Skeletal muscle tissue (tissue), 3 donors: ENCODE measurements at regions not wholly inside any gene's neighbourhood (a gene's known extent, or its start where the extent isn't known, plus 50 kb on each side); places are given as distances from the start of the nearest gene placed in this dataset.

Experiments
- H3K27ac ChIP-seq: one replicate; pipeline ENCODE4 v1.7.0; 2013; ENCODE audit warnings: mild to moderate bottlenecking, low read depth, low read length, inconsistent platforms
- H3K27me3 ChIP-seq, 3 donors: one replicate each; pipeline ENCODE4 v1.7.0; 2013; ENCODE audit warnings: low read length in 3 of 3; ENCODE audit not compliant: control insufficient read depth in 3 of 3, insufficient read depth in 3 of 3
- H3K36me3 ChIP-seq, 3 donors: one replicate each; pipeline ENCODE4 v1.7.0; 2013; ENCODE audit warnings: low read length in 3 of 3; ENCODE audit not compliant: control insufficient read depth in 3 of 3, insufficient read depth in 3 of 3
- H3K4me1 ChIP-seq, 3 donors: one replicate each; pipeline ENCODE4 v1.7.0; 2013; ENCODE audit warnings: low read length in 3 of 3, mild to moderate bottlenecking in 3 of 3; ENCODE audit not compliant: control insufficient read depth in 3 of 3, insufficient read depth in 3 of 3
- H3K4me3 ChIP-seq, 3 donors: one replicate each; pipeline ENCODE4 v1.7.0; 2013; ENCODE audit warnings: low read length in 3 of 3
- H3K9ac ChIP-seq, 3 donors: one replicate each; pipeline ENCODE4 v1.7.0; 2013; ENCODE audit warnings: low read length in 3 of 3, mild to moderate bottlenecking in 3 of 3, moderate library complexity in 2 of 3, low read depth in 1 of 3
- H3K9me3 ChIP-seq, 3 donors: one replicate each; pipeline ENCODE4 v1.7.0; 2013; ENCODE audit warnings: low read length in 3 of 3; ENCODE audit not compliant: control insufficient read depth in 3 of 3
- donor health status: Osteomylitis.

GRCh38 chr2:34570266-34570872 is 971.3 kb upstream of the FAM98A start:
- Histone ChIP-seq H3K27ac (no peak overlapping the region), H3K9ac (no peak overlapping the region), H3K9me3 (no peaks in the 10 kb centered on the region), H3K36me3 (no peaks in the 10 kb centered on the region), H3K4me1 (no peaks in the 10 kb centered on the region), H3K4me3 (no peak overlapping the region), H3K27me3 (no peaks in the 10 kb centered on the region)

DNA sequence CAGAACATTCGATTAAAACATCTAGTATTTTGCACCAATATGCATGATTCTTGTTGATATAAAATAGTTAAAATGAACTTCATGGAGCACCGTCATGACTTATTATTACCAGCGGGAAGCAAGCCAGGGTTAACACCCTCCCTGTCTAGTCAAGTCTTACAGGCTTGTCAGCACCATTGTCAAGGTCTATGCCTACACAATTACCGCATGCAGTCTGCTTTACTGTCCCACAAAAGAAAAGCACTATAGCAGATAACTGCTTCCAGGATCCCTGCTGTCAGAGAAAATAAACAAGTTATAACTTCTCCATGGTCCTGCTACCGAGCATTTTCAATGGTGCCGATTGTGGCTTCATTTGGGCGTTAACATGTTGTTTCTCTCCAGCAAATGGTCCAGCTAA is 968.0 kb upstream of the FAM98A start:
- Histone ChIP-seq H3K9ac (no peak overlapping the region), H3K27me3 (no peaks in the 10 kb centered on the region), H3K9me3 (no peaks in the 10 kb centered on the region), H3K4me1 (no peaks in the 10 kb centered on the region), H3K4me3 (no peak overlapping the region), H3K36me3 (no peaks in the 10 kb centered on the region), H3K27ac (no peak overlapping the region)

DNA sequence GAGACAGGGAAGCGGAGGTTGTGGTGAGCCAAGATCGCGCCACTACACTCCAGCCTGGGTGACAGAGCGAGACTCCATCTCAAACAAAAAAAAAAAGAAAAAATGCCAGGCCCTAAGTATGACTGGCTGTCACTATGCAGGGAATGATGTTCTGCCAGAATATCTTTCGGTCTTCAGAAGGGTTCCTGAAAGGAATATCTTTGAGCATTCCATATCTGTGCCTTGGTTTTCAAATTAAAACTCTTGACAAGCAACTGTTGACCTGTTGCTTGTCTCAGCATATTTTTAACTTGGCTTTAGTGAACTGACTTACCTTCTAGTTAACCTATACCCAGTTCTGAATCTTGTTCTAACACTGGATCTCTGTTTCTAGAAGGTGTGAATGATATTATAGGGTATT is 953.2 kb upstream of the FAM98A start:
- H3K4me1 ChIP-seq: no peaks in the 10 kb centered on the region
- H3K27me3 ChIP-seq: no peaks in the 10 kb centered on the region
- peaks cover 0 to 3% (median 0%) of the 10 kb centered on the region in 3 donors for H3K9me3 ChIP-seq
- H3K27ac ChIP-seq: no peak overlapping the region
- no peak overlapping the region for H3K4me3 ChIP-seq
- H3K36me3 ChIP-seq: no peaks in the 10 kb centered on the region
- no peak overlapping the region for H3K9ac ChIP-seq

DNA sequence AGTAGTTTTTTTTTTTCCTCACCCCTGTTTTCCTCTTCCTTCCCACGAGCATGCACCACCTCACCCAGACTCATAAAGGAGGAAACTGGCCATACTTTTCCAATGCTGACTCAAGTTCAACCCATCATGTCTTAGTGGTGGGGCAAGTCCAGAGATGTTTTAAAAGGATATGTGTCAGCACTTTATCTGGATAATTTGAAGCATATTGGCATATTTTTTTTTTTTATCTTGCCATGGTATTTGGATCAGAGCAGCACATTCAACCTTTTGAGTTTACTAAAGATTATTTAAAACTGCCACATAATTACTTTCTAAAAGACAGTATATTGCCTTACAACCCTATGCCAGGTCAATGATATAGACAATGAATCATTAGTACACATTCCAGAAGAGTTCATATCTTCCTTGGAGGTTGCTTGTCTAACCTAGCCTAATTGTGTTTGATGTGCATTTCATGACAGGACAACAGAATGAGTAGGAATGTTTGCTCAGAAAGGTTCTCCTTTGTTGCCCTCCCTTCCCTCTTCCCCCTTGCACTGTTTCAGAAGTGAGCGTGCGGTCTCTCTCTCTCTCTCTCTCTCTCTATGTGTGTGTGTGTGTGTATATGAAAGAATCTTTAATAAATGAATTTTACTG is 950.7 kb upstream of the FAM98A start:
- H3K4me1 ChIP-seq: no peaks in the 10 kb centered on the region
- peaks cover 0 to 3% (median 0%) of the 10 kb centered on the region in 3 donors for H3K9me3 ChIP-seq
- H3K36me3 ChIP-seq: no peaks in the 10 kb centered on the region
- no peaks in the 10 kb centered on the region for H3K27me3 ChIP-seq
- no peak overlapping the region for H3K4me3 ChIP-seq
- no peak overlapping the region for H3K27ac ChIP-seq
- no peak overlapping the region for H3K9ac ChIP-seq

DNA sequence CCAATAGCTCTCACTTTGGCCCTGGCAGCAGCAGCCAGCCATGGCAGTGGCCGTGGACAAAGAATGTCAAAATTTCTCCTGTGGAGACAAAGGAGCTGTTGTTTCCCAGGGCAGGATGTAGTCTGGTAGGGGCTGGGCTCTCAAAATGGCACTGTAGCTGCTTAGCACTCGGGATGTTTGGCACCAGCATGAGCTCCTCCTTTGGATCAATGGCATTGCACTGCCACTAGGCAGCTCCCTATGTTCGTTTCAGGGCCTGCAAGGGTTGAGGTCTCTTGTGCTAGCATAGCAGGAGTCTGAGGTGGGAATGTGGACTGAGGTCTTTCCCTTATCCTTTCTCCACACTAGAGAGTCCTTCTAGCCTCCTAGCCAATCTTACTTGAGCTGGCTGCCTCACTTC is 948.8 kb upstream of the FAM98A start:
- Histone ChIP-seq H3K9ac (no peak overlapping the region), H3K4me3 (no peak overlapping the region), H3K9me3 (peaks cover 0 to 3% (median 0%) of the 10 kb centered on the region in 3 donors), H3K36me3 (no peaks in the 10 kb centered on the region), H3K4me1 (no peaks in the 10 kb centered on the region), H3K27ac (no peak overlapping the region), H3K27me3 (no peaks in the 10 kb centered on the region)

DNA sequence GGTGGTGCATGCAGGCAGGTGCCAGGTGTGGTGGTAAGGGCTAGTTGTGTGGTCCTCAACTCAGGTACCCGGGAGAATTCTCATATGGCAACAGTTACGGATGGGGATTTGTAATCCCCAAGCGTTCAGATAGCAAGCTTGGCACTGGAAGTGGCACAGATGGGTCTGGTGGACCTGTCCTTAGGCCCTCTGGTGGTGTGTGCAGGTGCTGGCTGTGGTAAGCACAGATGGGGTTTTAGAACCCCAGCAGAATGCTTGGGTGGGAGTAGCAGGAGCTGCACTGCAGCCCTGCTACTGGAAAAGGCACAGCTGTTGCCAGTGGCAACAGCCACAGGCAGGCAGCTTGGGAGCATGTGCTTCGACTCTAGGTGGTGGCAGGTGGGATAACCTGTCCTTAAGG is 948.2 kb upstream of the FAM98A start:
- Histone ChIP-seq H3K4me3 (no peak overlapping the region), H3K27ac (no peak overlapping the region), H3K9ac (no peak overlapping the region), H3K27me3 (no peaks in the 10 kb centered on the region), H3K9me3 (peaks cover 0 to 3% (median 0%) of the 10 kb centered on the region in 3 donors), H3K36me3 (no peaks in the 10 kb centered on the region), H3K4me1 (no peaks in the 10 kb centered on the region)

DNA sequence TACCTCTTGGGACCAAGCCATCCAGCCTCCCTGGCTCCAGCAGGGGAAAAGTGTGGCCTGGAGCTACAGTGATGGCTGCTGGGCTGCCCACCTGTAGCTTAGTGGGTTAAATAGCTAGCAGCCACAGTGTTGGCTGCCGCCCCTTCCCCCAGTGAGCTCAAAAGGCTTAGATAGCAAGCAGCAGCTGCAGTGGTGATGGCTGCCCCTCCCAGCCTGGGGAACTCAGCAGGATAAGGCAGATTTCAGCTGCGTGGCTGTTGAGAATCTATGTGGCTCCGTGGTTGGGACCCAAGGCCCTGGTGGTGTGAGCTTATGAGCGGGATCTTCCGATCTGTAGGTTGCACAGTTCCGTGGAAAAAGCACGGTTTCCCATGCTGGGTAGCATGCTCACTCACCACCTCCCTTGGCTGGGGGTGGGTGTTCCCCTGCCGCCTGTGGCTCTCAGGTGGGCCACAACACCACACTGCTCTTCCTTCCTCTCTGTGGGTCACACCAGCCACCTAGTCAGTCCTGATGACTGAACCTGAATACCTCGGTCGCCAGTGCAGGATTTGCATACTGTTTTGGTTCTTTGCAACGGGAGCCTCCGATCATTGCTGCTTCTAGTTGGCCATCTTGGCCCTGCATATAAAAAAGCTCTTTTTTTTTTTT is 946.5 kb upstream of the FAM98A start:
- H3K4me3 ChIP-seq: no peak overlapping the region
- H3K9ac ChIP-seq: no peak overlapping the region
- no peaks in the 10 kb centered on the region for H3K4me1 ChIP-seq
- peaks cover 0 to 3% (median 0%) of the 10 kb centered on the region in 3 donors for H3K9me3 ChIP-seq
- H3K36me3 ChIP-seq: no peaks in the 10 kb centered on the region
- no peak overlapping the region for H3K27ac ChIP-seq
- no peaks in the 10 kb centered on the region for H3K27me3 ChIP-seq

GRCh38 chr2:34534761-34535160 is 935.7 kb upstream of the FAM98A start:
- no peak overlapping the region for H3K27ac ChIP-seq
- no peaks in the 10 kb centered on the region for H3K27me3 ChIP-seq
- H3K4me3 ChIP-seq: no peak overlapping the region
- no peak overlapping the region for H3K9ac ChIP-seq
- H3K4me1 ChIP-seq: no peaks in the 10 kb centered on the region
- H3K9me3 ChIP-seq: peaks cover 0 to 3% (median 0%) of the 10 kb centered on the region in 3 donors
- no peaks in the 10 kb centered on the region for H3K36me3 ChIP-seq

GRCh38 chr2:34534341-34534740 is 935.2 kb upstream of the FAM98A start:
- no peaks in the 10 kb centered on the region for H3K27me3 ChIP-seq
- no peaks in the 10 kb centered on the region for H3K4me1 ChIP-seq
- no peak overlapping the region for H3K27ac ChIP-seq
- H3K9ac ChIP-seq: no peak overlapping the region
- no peaks in the 10 kb centered on the region for H3K9me3 ChIP-seq
- no peak overlapping the region for H3K4me3 ChIP-seq
- H3K36me3 ChIP-seq: no peaks in the 10 kb centered on the region

- Histone ChIP-seq H3K9ac (no peak overlapping the region), H3K9me3 (no peaks in the 10 kb centered on the region), H3K27me3 (no peaks in the 10 kb centered on the region), H3K27ac (no peak overlapping the region), H3K4me3 (no peak overlapping the region), H3K36me3 (no peaks in the 10 kb centered on the region), H3K4me1 (no peaks in the 10 kb centered on the region)
These were observed 934.6 kb upstream of the FAM98A start for GRCh38 chr2:34533585-34534183.
